Right renal cortex interstitium (tissue), 3 donors: ENCODE measurements at regions not wholly inside any gene's neighbourhood (a gene's known extent, or its start where the extent isn't known, plus 50 kb on each side); places are given as distances from the start of the nearest gene placed in this dataset.
A peak's percentile ranks its signal among the peaks of the same experiment; 100 is the strongest.
"Not testable (repeated sequence)": the region's sequence is repeated elsewhere in the genome, so short reads cannot be mapped to it uniquely, and the experiment has no call there.

Experiments
- DNase-seq, 3 donors: peaks; one replicate each; pipeline ENCODE4 v3.0.0-alpha.2; 2013; ENCODE audit warnings: low read depth in 3 of 3, low spot score in 2 of 3

DNA sequence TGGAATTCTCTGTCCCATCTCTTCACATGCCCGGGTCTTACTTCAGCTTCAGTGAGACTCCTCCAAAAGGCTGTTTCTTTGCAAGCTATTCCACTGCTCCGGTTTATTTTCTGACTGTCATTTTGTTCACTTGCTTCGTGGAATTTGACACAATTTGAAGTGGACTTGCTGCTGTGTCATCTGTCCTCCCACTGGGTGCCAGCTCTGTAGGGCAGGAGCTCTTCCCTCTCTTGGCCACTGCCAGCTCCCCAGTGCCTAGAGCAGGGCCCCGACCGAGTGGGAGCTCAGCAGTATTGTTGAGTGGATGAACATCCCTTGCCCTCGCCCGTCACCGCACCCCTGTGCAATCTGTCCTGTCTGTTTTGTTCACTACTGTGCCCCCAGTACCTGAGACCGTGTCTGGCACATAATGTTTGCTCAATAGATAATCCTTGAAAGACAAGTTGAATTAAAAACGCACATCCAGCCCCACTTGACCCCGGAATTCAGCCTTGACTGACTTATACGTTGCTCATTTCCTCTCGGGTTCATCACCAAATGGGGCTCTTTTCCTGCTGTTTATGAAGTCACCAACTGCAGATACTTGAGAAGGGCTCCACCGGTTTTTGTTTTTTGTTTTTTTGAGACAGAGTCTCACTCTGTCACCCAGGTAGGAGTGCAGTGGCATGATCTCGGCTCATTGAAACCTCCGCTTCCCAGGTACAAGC lies 170.3 kb upstream of the KCNG1 start:
- no peak for DNase-seq

DNA sequence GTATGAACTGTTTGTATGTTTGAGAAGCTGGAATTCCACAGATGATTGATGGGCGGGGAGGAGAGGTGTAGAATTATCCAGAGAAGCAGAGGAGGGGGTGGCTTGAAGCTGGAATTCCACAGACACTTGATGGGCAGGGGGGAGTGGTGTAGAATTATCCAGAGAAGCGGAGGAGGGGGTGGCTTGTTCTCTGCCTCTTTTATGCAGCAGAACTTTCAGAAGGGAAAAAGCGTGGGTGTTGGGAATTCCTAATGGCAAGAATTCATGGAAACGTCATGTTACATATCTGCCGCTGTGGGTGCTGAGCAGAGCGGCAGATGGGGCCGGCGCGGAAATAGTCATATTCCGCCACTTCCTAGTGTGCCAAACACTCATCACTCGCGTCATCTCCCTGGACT lies 167.9 kb upstream of the KCNG1 start:
- peak in 2 of 3 donors; percentile 34 to 50 for DNase-seq

DNA sequence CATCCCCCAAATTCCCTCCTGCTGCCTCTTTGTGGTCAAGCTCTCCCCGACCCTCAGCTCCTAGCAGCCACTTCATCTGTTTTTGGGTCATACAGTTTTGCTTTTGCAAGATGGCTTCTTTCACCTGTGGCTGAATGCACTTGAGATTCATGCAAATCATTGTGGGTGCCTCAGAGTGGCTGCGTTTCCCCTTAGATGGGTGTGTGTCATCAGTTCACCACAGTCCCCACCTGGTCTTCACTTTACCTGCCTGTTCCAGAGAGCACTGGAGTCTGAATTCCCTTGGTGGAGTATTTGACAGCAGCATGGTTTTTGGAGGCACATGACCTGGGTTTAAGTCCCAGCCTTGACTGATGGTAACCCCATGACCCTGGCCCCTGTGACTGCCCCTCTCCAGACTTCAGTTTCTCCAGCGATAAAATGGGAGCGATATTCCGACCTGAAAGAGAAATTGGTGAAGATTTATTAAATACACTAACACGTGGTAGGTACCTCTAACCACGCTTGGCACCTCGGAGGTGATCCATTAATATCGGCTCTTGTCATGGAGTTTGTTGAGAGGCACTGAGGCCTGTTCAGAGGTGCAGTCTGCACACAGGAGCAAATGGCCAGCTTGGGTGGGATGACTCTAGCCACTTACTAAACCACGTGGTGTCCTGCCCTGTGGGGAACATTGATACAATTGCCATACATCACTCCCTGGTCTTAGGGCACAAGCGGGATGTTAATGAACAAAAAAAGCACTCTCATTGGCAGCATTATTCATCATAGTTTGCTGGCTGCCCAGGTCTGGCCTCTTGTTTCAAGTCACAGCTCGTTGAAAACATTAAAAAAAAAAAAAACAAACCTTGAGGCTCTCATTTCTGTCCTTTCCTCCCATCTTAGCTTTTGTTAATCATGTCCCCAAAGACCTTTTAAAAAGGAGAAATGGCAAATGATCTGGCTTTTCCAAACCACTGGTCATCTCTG lies 167.2 kb upstream of the KCNG1 start:
- DNase-seq, result no peak

DNA sequence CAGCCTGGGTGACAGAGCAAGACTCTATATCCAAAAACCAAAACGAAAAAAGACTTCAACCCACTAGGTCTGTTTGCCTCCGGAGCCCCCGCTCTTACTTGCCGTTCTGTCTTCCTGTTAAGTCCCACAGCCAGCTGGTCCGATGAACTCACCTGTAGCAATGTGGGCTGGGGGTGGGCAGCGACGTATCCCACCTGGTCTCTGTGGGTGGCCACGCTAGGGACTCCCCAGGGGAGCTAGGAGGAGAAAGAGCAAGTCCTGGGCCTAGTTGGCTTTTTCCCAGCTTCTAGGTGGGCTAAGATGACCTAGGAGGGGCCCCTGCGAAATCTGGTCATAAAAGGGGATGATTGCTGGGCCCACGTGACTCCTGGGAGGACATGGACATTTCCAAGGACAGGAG lies 166.0 kb upstream of the KCNG1 start:
- no peak for DNase-seq

DNA sequence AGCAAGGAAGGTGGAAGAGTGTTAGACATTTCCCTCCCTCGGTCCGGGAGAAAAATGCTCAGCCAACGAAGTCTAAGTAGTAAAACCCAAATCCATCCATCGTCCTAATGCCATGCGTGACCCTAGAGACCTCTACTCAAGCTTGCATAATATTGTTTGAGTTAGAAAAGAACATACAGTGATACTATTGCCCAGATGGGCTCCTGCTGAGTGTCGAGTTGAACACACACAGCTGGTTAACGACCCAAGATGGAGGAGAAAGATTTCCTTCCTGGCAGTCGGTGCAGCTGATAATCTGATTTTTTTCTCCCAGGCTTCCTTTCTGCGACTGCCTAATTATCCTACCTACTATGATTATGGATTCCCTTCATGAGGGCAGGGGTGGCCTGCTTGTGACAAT lies 164.4 kb upstream of the KCNG1 start:
- no peak for DNase-seq

DNA sequence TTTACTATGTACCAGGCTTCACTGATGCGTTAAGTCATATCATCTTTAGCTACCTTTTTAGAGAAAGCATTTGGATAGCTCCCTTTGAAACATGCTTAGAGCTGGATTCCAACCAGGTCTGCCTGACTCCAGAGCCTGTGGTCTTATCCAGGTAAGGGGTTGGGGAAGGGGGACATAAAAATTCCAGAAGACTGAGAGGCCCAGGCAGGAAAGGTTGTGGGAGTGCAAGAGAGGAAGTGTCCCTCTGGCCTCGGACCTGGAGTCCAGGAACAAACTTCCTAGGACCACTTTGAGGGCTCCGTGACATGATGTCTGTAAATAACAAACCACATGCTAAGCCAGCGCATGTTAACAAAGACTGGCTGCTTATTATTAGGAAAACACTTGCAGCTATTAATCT lies 163.0 kb upstream of the KCNG1 start:
- no peak for DNase-seq

DNA sequence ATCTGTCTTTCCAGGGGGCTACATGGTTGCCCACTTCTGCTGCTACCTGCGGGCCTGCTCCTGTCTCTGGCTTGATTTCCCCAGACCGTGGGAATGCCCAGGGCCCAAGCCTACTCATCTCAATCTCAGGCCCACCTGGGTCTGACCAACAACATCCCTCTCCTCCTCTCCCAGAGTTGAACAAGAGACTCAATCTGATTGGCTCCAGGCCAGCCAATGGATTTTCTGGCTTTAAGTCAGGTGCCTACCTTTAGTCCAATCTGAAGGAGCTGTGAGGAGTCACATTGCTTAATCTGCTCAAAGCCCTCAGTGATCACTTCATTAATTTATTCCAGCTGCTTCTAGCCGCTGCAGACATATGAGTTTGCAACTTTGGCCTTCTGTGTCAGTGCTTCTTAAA lies 162.4 kb upstream of the KCNG1 start:
- DNase-seq, result no peak

DNA sequence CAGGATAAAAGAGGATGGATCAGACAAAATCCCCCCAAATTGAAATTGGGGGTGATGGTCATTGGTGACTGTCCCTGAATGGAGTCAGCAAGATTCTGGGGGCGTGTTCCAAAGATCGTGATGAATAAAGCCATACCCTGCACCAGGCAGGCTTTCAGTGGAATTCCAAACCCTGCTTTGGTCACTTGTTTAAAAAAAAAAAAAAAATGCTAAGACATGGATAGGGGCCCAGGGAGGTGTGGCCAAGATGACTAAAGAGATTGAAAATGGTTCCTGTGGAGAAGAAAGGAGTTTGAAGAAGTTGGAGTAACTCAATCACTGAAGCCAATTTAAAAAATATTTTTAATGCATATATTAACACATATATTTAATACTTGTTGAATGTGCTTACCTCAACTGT lies 161.4 kb upstream of the KCNG1 start:
- DNase-seq, result no peak

DNA sequence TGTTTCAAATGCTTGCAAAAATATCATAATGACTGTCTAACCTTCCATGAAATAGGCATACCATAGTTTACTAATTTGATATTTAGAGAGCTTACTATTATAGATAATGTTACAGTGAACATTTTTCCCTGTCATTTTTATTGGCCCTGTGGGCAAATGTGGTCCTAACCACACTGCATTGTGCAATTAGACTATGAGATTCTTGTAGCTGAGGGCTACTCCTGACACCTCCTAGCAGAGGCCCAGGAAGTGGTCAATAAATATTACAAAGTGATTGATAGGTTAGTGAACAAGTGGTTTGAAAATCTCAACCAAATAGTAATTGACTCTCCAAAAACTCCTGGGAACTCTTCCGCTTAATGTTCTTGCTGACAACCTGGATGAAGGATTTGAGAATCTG lies 160.5 kb upstream of the KCNG1 start:
- DNase-seq, result no peak

DNA sequence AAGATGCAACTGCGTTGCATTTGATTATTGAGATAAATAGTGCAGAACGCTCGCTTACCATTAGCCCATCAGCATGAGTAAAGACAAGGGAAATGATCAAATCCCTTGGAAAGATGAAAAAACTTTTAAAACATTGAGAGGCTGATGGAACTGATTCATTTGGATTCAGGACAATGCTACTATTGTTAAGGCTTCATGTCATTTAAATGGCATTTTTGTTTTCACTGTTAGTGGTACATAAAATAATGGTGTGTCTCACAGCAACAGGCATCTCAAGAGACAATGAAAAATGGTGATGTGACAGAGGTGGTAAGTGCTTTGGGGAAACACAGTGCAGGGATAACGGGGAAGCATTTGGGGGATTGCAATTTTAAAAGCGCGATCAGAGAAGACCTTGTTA lies 159.7 kb upstream of the KCNG1 start:
- no peak for DNase-seq

DNA sequence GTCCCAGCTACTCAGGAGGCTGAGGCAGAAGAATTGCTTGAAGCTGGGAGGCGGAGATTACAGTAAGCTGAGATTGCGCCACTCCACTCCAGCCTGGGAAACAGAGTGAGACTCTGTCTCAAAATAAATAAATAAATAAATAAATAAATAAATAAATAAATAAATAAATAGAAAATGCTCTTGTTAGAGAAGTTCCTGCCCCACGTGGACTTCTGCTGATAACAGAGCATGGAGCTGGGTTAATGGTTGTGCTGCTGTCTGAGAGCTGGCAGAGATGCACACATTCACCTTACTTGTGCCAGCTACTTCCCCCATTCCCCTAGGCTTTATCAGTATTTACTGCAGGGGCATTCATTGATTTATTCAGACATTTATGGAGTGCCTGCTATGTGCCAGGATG lies 155.2 kb upstream of the KCNG1 start:
- DNase-seq, result no peak

DNA sequence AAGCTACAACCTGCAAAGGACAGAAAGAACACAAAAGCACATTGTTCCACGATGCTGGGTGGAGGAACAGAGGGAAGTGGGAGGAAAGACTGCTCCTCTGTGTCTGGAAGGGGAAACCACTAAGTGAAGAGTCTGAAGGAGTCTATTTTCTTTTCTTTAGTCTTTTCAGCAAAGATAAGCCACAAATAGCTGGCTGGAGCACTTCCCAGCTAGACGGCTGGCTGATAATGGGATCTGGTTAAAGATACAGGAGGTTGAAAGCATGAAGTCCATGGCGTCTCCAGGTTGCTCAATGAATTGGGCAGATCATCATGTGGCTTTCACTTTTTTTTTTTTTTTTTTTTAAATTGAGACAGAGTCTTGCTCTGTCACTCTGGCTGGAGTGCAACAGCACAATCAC lies 154.0 kb upstream of the KCNG1 start:
- no peak for DNase-seq

DNA sequence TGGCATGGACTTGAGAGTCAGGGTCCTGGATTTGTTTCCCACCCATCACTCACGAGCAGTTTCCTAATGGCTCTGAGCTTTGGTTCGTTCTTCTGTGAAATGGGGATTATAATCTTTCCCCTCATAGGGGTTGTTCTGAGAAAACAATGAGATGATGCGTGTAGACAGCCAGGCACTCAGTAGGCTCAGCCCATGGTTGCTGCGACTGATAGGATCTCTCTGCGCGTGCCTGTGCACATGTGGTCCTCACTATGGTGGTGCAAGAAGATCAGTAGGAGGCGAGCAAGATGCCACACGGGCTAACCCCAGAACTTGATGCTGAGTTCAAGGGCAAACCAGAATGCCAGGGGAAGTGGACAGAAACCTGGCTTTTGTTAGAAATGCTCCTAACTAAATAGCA lies 153.5 kb upstream of the KCNG1 start:
- DNase-seq, result no peak

DNA sequence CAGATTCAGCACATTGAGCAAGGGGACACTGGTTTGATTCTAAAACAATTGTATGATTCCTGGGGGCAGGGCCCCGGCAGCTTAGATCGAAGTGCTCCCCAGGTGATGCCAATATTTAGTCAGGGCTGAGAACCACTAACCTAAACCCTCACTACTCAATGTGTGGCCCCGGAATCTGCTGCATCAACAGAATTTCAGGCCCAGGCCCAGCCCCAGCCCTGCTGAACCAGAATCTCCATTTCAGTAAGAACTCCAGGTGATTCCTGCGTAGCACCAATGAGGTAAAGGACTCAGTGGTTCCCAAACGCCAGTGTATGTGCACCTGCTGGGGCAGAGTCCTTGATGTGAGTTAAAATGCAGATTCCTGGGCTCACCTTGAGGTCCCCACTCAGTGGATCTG lies 152.8 kb upstream of the KCNG1 start:
- DNase-seq, result no peak

DNA sequence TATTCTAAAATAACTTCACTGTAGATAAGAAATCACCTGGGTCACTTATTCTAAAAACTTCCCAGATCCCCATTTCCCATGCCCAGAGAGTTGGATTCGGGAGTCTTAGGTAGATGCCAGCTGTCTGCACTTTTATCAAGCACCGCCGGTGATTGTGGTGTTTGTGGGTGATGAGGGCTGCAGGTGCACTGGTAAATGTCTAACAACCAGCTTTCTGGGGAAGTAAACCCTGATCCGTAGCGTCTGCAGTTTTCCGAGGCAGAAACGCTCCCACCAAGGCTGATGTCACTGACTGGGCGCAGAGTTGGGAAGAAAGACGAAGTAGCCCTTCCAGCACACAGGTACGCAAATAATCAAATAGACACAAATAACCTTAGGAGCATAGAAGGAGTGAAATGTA lies 152.2 kb upstream of the KCNG1 start:
- DNase-seq, result no peak

DNA sequence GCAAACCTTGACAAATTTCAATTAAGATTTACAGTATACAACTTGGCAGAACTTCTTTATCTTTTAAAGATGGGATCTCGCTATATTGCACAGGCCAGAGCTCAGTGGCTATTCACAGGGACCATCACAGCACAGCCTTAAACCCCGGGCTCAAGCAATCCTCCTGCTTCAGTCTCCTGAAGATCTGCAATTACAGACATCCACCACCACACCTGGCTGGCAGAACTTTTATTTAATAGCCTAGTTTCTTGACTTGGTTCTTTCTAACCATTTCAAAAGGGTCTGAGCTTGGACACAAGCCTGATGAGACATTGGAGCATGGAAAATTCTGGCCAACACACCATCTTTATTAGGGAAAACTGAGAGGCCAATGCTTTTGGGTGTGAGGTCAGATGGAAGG lies 151.6 kb upstream of the KCNG1 start:
- DNase-seq, result no peak

DNA sequence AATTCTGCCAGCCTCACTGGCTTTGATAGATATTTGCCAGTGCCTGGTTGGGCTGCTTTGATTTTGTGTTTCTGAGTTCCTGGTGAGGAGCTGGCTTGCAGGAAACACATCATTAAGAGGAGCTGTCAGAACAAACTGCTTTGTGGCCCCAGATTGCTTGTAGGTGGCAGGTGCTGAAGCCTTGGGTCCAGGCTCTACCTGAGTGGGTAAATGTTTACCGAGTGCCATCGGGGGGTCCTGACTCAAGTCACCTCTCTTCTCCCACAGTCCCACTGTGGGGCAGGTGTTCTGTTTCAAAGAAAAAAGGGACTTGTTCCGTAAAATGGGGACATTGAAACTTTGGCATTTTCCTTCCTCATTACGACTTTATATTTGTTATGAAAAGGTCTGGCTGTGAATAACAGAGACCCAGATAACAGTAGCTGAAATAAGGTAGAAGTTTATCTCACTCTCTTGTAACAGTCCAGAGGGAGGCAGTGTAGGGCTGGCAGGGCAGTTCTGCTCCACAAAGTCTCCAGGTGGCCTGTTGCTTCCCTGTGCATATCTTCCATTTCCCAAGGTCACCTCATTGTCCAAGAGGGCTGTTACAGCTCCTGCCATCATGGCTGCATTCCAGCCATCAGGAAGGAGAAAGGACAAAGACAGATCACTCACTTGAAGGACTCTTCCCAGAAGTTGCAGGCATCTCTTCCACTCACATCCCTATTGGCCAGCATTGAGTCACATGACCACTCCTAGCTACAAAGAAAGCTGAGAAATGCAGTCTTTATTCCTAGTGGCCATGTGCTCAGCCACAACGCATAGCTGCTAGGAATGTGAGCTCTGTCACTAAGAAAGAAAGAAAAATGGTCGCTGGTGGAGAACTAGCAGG lies 149.9 kb upstream of the KCNG1 start:
- no peak for DNase-seq

DNA sequence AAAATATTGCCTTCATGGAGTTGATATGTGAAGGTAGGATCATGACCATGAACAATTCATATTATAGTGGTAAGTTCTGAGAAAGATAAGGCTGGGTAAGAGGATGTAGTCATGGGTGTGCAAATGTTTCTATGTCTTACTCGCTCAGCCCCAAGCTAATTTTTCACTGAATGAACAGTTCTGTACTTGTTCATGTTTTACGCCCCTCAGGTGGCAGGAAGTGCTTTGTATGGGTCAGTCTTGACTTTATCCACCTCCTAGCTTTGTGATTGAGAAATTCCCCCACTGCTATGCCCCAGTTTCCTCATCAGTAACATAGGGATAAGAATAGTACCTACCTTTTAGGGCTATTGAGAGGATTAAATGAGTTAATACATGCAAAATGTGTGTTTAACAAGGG lies 148.2 kb upstream of the KCNG1 start:
- DNase-seq, result no peak

DNA sequence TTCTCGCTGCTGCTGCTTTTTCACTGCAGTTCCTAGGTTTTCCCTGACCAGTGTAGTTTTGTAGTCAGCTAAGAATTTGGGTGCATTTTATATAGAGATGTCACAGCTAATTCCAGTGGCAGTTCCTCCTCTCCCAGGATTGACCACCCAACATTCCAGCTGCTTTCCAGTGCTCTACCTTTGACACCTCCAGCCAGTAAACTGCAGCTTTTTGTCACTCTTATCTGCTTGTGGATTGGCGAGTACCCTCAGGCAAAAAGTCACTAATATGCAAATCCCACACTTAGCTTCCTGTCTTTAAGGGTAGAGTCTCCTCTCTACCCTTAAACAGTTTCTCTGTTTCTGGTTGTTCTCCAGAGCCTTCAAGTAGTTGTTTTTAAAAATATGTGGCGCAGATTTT lies 146.9 kb upstream of the KCNG1 start:
- DNase-seq, result no peak

DNA sequence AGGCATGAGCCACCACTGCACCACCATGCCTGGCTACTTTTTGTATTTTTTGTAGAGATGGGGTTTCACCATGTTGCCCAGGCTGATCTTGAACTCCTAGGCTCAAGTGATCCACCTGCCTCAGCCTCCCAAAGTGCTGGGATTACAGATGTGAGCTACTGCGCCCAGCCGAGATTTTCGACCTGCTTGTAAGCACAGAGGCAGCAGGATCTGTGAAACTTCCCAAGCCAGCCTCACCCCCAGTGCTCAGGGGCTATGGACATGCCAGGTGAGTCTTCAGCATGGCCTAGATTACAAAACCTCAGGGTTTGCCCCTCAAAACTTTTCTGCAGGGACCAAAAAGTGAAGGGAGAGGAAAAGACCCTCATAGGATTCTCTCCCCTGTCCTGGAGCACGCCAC lies 145.0 kb upstream of the KCNG1 start:
- DNase-seq, result not testable (repeated sequence)

DNA sequence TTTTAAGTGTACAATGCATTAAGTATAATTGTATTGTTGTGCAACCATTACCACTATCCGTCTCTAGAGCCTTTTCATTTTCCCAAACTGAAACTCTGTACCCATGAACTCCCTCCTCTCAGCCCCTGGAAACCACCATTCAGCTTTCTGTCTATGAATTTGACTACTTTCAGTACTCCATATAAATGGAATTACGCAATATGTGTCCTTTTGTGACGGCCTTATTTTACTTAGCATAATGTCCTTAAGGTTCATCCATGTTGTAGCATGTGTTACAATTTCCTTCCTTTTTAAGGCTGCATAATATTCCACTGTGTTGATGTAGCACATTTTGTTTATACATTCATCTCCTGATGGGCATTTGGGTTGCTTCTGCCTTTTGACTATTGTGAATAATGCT lies 143.6 kb upstream of the KCNG1 start:
- DNase-seq, result no peak
